Liver (tissue), 3 donors: ENCODE measurements at regions not wholly inside any gene's neighbourhood (a gene's known extent, or its start where the extent isn't known, plus 50 kb on each side); places are given as distances from the start of the nearest gene placed in this dataset.

Experiments
- CTCF ChIP-seq: fragments of 150-350 bp; IDR thresholded peaks from 2 replicates; pipeline ENCODE4 v1.5.1; 2017; ENCODE audit warnings: improper control_type of control experiment, low read depth, low read length; ENCODE audit not compliant: missing input control
- SP1 ChIP-seq: IDR thresholded peaks from 2 replicates; pipeline ENCODE4 v1.6.1; 2018; ENCODE audit warnings: antibody characterized with exemption, mild to moderate bottlenecking
- donor health status: healthy.
- donor health status: healthy.

DNA sequence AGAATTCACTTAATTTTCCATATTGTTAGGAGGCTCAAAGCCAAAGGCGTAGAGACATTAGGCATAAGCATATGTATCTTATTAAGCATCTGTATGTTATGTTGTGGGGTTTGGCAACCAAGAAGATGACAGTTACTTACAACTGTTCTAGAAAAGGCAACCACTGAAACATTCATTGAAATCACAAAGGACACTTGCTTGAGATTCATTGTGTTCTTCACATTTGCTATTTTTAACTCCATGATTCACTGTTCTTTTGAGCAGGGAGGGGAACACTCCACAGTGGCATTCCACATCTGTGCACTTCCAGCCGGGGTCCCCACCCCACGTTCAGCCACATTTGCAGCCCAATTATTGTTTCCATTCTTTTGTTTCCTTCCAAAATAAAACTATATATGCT, 107.1 kb downstream of the PALM2AKAP2 start:
- TF ChIP-seq SP1 (no peak), CTCF (no peak)
